HG03097 (cell line): ENCODE measurements at regions not wholly inside any gene's neighbourhood (a gene's known extent, or its start where the extent isn't known, plus 50 kb on each side); places are given as distances from the start of the nearest gene placed in this dataset.
A peak's percentile ranks its signal among the peaks of the same experiment; 100 is the strongest.

Experiments
- ATAC-seq: cut with Tn5 transposase; IDR thresholded peaks from one replicate; pipeline ENCODE4 v1.9.1; 2021; ENCODE audit not compliant: unreplicated experiment, low FRiP score

DNA sequence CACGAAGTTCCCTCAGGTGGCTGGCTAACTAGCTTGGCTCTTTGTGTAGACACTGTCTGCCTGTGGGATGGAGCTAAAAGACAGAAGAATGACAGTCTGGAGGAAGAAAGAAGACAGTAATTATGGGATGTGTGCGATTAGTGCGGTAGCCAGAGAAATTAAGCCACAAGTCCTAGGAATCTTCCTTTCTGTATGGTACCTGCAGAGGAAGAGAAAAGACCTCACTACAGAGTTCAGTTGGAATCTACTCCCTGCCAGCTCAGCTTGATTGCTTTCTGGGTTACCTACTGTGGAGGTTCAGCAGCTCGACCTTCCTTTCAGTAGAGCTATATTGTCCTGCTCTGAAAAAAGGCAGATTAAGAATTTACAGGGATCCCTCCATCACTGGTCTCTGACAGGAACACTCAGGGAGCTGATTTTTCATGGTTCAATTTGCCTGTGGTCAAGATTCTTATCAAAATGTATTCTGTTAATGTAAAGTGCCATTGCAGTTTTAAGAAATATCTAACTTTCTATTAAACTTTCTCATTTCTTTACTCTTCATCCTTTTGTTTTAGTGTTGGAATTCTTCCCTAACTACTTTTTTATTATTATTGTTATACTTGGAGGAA, 187.2 kb downstream of the CENPW start:
- ATAC-seq: no peak

DNA sequence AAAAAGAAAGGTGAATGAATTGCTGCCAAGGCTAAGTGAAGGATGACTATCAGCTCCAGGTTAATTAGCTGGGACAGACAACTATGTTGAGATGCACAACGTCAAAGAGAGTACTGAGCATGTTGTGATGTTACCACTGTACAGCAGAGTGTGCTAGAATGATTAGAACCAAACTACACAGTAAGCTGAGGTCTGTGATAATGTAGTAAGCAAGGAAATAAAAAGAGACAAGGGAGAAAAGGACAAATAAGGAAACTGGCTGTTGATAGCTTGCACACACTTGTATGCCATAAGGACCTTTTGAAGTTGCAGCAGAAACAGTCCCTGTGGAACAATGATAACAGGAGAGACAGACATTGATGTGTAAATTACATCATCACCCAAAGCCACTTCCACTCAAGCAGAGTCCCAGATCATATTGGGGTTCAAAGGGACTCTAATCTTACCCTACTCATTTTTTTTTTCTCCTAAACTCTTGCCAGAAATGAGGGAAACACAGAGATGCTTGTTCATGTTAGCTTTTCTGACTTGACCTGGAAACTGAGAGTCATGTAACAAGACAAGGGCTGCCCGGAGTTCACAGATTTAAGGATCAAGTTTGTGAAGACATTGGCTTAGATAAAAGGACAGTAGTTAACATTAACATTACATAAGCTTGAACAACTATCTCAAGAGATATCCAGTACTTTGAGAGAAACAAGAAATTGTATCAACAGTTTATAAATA, 189.9 kb downstream of the CENPW start:
- no peak for ATAC-seq

DNA sequence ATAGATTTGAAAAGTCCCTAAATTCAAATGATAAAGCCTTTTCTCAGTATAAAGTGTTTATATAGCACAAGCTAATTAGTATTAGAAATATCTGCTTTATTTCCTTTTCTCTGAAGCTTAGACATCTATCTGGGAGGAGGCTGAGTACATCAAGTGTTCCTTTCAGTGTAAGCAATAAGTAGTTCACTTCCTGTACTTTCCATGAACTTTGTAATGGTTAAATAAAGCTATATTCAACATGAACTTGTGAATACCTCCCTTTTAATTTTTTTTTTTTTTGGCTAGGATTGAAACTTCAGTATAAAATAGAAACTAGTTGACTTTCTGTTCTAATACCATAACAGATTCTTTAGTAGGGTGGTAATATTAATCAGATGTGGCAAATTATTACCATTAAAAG, 190.9 kb downstream of the CENPW start:
- ATAC-seq: no peak

DNA sequence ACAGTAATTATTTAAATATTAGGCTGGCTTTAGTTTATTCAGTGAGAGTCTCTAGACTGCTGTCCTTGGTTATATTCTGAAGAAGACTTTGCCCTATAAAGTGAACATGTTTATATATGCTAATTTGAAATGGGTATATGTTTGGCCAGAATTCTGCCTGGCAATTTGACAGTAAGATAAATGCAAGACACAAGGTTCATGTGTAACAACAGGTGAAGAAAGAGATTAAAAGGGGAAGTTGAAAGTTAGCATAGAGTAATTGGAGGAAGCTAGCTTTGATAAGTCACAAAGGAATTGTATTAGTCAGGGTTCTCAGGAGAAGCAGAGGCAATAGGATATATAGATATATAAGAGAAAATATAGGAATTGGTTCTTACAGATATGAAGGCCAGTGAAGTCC, 191.4 kb downstream of the CENPW start:
- ATAC-seq: peak; percentile 28

DNA sequence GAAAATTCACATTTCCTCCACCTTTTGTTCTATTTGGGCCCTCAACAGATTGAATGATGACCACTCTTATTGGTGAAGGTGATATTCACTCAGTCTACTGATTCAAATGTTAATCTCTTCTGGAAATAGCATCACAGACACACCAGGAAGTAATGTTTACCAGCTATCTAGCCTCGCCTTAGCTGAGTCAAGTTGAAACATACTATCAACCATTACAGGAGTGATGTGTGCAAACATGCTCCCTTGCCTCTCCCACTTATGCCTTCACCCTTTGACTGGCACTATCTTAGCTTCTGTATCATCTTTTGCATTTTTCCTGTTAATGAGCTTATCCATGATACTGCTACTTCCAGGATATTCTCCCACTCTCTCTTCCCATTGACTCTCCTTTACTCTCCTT, 191.9 kb downstream of the CENPW start:
- ATAC-seq: peak; percentile 89

DNA sequence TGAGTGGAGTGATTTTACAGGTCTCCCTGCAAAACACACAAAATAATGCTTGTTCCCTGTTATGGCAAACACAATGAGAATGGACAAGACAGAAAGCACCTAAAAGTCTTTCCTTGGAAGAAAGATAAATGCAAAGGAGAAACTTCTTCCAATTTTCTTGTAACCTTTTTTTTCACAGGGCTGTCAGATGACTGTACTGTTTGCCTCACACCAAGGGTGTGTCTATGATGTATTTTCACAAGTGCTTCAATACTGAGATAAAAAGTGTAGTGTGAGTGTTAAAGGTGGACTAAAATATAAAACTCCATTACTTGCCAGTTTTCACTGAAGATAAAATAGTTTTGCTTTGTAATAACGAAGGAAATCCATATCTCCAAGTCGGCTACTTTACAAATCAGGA, 194.5 kb downstream of the CENPW start:
- no peak for ATAC-seq

DNA sequence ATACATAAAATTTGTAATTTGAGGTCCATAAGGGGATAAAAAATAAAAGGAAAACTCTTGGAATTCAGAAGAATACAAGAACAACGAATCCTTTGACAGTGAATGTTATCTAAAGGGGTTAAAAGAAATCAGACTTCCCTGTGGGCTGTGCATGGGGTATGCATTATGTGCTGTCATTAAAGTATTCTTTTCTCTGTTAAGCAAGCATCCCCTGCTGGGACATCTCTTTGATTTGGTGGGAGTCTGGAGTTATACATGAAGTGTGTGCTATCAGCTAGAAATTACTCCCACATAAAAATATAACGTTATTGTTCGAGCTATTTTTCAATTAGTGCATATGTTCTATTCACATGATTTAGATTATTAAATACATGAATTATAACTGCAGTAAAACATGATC, 195.2 kb downstream of the CENPW start:
- ATAC-seq: no peak

DNA sequence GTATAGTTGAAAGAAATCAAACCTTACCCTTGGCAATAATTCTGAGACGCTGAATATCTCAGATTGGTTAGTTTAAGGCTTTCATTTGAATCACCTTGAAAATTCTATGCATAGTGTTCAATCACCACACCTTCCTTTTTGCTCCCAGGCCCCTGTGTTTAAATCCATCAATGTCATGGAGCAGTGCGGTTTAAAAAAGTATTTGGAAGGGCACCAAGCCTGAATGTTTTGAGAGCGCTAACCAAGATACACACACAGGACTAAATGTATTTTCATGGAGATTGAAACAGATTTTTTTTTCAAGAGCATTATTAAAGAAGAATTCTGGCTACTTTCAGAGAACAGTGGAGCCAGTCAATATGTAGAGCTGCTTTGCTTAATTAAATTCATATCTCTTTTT, 195.7 kb downstream of the CENPW start:
- ATAC-seq: no peak

DNA sequence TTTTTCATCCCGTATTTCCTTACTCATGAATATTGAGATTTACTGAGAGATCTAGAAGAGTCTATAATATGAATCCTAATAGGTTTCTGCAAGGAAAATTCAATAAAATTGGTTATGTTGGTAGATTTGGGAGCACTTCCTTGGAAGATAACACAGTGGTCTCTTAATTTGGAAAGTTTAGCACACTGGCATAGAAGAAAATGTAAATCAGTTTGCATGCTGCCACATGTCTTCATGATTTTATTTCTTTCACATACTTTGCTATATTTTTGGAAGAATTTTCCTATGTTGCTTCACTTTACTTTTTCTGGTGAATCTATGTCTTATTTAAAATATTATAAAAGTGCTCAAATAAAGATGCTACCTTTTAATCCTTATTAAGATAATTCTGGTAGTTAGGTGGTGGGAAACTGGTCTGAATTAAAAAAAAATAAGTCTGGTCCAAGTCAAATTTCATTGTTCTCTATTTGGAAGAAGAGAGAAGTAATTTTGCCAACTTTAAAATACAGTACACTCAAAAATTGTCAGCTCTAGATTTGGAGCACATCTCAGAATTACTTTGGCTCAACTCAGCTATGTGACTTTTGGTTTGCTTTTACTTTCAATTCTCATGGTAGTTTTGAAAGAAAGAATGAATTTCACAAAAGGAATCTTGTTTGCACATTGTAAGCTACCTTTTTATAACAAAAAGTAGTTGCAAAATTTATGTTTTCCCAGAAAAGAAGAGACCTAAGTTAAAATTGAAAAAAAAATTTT, 197.3 kb downstream of the CENPW start:
- no peak for ATAC-seq

DNA sequence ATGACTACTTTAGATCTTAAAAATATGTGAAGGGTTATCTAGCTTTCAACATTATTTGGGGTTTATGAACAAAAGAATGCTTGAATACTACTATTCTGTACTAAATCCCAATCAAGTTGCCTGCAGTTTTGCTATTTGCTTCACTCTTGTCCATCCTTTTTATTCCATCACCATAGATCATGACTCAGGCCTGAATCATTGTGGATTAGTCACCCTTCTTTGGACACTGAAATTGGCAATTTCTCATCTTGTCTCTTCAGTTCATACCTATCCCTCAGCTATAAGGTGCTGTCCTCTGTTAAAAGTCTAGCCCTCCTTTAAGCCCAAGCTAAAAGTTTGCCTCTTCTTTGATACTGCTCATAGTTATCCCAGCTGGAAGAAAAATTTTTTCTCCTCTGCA, 199.1 kb downstream of the CENPW start:
- no peak for ATAC-seq

DNA sequence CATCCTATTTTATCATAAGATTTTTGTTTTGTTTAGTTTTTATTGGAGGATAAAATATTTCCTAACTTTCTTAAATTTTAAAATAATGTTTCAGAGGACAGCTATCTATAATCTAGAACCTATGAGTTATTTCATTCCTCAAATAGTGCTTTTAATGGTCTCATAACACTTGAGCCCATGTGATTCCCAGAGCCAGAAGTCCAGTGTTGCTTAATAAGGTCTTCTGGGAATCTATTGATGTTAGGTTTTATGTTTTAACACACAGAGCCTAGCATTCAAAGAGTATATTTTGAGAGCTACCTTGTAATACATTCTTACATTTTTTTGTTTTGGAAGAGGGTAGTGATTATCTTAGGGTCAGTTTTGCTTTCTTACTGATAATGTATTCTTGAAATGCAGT, 200.2 kb downstream of the CENPW start:
- ATAC-seq: no peak

DNA sequence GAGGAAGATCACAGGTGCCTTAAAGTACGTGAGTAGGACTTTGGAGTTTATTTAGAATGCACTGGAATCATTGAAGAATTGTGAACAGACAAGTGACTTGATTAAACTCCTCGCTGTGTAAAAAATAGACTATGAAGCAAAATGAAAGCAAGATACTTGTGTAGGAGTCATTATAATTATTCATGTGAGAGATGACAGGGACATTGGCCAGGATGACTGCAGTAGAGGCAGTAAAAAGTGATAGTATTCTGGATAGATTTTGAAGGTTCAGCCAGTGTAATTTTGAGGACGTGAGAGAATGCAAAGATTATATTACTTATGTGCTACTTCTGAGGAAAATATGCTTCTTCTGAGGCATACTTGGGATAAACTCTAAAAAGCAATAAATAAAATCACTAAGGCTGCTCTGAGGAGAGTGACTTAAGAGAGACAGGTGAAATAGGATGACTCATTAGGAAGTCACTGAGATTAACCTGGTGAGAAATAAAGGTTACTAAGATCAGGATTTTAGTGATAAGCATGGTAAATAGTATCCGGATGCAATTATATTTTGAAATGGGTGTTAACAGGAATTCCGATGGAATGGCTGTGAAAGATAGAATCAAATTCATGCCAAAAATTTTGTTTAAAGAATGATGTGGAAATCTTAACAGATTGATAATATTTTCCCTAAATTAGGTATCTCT, 202.0 kb downstream of the CENPW start:
- ATAC-seq: no peak

DNA sequence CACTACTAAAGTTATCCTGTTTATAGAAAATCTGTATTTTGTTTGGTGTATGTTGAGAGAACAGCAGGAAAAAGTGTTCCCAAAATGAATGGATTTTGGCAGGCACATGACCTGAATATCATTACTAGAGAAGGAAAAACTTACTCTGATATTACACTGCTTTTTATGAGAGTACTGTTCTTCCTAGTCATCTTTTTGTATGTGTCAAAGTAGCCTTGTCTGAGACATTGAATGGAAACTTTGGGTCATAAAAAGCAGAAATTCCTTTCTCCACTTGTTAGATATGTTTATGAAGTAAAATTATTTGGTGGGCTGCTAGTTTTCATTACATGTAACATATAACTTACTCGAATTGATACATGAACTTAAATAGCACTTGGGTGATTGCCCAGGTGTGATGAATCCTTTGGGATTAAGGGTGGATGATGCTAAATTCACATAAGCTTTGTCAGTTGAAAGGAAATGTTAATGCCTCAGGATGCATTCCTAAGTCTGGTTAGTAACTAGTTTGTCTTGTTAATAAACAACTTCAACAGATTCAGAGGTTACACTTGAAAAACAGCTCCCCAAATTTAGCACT, 206.7 kb downstream of the CENPW start:
- ATAC-seq: no peak

DNA sequence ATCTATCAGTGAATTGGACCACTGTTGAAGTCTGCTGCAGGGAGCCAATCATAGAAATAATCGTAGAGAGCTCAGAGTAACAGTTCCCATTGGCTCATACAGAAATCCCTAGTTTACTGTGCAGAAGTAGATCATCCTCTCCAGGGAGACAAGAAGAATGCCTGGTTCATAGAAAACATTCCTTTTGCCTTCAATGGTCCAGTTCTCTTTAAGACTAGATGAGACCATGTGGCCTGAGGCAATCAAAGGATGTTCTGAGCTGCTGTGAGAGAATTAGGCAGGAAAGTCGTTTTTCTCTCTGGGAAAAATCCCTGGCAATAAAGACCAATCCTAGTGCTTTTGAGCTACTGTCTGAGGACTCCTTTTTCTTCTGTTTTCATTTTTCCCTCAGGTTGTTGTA, 208.4 kb downstream of the CENPW start:
- no peak for ATAC-seq

DNA sequence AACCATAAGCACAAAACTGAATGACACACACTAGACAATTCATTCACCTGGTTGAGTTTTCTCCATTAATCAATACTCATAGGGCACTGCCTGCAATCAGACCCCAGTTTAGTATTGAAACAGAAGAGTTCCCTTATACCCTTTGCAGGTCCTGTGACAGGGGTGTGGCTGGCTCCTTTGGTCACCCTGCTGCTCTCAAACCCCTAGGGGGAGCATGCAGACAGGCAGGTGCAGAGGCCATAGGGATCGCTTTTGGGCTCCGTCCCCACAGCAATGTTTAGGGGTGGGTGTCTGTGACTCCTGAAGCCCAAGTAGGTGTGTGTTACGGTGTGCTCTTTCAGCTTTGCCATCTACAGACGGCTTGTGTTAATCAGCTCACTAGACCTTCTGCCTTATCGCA, 210.4 kb downstream of the CENPW start:
- ATAC-seq: no peak

DNA sequence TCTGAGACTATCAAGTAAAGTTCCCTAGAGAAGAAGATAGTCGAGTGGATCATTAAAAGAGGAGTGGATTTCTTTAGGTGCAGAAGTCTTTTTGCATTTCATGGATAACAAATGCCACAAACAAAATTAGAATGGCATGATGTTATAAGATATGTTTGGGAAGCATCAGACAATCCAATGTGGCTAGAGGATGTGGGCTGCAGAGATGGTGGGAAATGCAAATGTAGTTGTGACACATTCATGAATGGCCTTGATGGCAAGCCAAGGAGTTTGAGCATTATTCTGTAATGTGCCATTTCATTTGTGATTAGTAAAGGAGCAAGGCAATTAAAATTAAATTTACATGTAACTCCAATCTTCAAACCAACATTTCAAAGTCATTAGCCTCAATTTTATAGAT, 211.9 kb downstream of the CENPW start:
- ATAC-seq: no peak

DNA sequence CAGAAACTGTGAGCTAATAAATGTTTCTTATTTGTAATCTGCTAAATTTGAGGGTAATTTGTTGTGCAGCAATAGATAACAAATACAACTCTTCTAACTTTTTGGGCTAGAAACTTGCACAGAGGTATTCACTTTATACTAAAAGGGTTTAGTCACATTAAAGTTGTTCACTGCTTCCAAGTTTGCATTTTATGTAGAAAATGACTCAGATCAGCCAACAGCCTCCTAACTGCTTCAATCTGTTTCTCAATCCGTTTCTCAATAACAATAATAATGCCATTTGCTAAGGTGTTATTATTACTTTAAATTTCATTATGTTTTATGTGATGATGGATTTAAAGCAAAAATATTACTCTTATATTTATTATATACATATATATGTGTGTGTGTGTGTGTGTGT, 213.9 kb downstream of the CENPW start:
- ATAC-seq: no peak

DNA sequence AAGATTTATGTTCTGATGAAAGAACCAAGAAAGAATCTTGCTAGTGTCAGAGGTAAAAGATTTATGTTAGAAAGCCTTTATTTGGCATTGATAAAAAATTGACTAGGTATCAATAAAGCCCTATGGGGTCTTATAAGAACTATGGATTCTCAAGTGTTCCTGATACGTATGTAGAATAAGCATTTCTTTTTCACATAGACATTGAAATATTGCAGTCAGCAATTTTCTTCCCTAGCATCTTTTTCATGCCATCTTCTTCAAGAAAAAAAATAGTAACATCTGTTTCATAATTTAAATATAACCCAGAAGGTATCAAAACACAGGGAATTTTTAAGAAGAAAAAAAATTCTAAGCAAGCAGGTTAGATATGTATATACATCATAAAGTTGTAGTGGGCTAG, 230.6 kb downstream of the CENPW start:
- ATAC-seq: no peak

DNA sequence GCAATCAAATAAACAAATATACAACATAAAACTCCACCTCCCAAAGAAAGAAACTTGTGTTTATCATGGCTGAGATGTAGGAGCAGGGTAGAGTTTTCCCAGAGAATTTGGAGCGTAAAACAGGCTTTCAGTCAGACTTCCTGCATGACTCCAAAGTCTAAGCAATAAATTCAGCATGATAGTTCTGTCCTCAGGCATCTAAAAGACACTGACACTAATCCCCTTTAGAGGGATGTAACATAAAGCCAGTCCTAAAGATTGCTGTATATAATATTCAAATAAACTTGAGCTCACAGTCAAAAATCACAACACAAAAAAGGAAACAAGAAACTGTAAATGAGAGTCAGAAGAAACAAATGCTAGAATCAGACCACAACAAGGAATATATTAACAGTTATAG, 234.4 kb downstream of the CENPW start:
- no peak for ATAC-seq

DNA sequence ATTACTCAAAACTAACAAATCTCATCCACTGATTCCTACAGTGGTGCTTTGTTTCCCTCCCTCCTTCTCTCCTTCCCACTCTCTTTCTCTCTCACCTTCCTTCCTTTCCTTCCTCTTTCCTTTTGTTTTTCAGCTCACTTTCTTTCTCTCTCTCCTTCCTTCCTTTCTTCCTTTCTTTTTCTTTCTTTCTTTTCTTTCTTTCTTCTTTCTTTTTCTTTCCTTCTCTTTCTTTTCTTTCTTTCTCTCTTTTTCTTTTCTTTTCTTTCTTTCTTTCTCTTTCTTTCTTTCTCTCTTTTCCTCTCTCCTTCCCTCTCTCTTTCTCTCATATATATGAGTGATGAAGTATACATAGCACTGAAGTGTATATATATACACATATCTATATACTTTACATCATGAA, 241.4 kb downstream of the CENPW start:
- ATAC-seq: no peak
